ENCODE measurements at regions not wholly inside any gene's neighbourhood (a gene's known extent, or its start where the extent isn't known, plus 50 kb on each side); places are given as distances from the start of the nearest gene placed in this dataset.

GRCh38 chr3:14337828-14338227, 64.6 kb upstream of the SLC6A6 start:
- TF ChIP-seq CTCF (IDR thresholded peaks at IDR 0.05; ENCODE audit: poor library complexity) (no peak), EZH2phosphoT487 (IDR thresholded peaks at IDR 0.05; ENCODE audit: low read depth, severe bottlenecking, unreplicated experiment) (no peak), EZH2 (IDR thresholded peaks at IDR 0.05; ENCODE audit: borderline replicate concordance) (no peak)
